NB4 (cell line): ENCODE measurements at regions not wholly inside any gene's neighbourhood (a gene's known extent, or its start where the extent isn't known, plus 50 kb on each side); places are given as distances from the start of the nearest gene placed in this dataset.

Experiments
- POLR2A ChIP-seq: IDR thresholded peaks from 2 replicates; pipeline ENCODE4 v1.6.1; 2011; ENCODE audit warnings: mild to moderate bottlenecking; ENCODE audit not compliant: insufficient read length; ENCODE audit errors: extremely low read depth
- TF ChIP-seq, protein P1 (sequence below): IDR thresholded peaks from 2 replicates; pipeline ENCODE4 v1.6.1; 2011; ENCODE audit warnings: low read depth, low read length
- TF ChIP-seq, protein P2 (sequence below): IDR thresholded peaks from one replicate; pipeline ENCODE4 v1.5.1; 2012; ENCODE audit warnings: low read depth, low read length

DNA sequence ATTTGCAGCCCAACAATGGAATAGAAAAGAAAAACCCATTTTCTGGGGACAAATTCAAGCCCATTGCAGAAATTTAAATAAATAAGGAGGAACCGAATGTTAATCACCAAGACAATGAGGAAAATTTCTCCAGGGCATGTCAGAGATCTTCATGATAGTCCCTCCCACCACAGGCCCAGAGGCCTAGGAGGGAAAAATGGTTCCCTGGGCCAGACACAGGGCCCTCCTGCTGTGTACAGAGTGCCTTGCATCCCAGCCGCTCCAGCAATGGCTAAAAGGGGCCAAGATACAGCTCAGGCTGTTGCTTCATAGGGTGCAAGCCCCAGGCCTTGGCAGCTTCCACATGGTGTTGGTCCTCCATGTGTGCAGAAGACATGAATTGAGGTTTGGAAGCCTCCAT, 73.4 kb upstream of the FOXE1 start:
- TF ChIP-seq, protein P1, sequence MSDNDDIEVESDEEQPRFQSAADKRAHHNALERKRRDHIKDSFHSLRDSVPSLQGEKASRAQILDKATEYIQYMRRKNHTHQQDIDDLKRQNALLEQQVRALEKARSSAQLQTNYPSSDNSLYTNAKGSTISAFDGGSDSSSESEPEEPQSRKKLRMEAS, result no peak
- TF ChIP-seq, protein P2, sequence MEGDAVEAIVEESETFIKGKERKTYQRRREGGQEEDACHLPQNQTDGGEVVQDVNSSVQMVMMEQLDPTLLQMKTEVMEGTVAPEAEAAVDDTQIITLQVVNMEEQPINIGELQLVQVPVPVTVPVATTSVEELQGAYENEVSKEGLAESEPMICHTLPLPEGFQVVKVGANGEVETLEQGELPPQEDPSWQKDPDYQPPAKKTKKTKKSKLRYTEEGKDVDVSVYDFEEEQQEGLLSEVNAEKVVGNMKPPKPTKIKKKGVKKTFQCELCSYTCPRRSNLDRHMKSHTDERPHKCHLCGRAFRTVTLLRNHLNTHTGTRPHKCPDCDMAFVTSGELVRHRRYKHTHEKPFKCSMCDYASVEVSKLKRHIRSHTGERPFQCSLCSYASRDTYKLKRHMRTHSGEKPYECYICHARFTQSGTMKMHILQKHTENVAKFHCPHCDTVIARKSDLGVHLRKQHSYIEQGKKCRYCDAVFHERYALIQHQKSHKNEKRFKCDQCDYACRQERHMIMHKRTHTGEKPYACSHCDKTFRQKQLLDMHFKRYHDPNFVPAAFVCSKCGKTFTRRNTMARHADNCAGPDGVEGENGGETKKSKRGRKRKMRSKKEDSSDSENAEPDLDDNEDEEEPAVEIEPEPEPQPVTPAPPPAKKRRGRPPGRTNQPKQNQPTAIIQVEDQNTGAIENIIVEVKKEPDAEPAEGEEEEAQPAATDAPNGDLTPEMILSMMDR, result no peak
- no peak for TF ChIP-seq POLR2A
